C4-2B (cell line): ENCODE measurements at regions not wholly inside any gene's neighbourhood (a gene's known extent, or its start where the extent isn't known, plus 50 kb on each side); places are given as distances from the start of the nearest gene placed in this dataset.

Experiments used
- ZFX ChIP-seq: fragments of 450-650 bp; IDR thresholded peaks from 2 replicates; pipeline ENCODE4 v1.6.1; 2017
- TF ChIP-seq, protein P1 (sequence below): fragments of 450-650 bp; conservative IDR thresholded peaks from 2 replicates; pipeline ENCODE4 v1.5.1; 2017; ENCODE audit warnings: mild to moderate bottlenecking

DNA sequence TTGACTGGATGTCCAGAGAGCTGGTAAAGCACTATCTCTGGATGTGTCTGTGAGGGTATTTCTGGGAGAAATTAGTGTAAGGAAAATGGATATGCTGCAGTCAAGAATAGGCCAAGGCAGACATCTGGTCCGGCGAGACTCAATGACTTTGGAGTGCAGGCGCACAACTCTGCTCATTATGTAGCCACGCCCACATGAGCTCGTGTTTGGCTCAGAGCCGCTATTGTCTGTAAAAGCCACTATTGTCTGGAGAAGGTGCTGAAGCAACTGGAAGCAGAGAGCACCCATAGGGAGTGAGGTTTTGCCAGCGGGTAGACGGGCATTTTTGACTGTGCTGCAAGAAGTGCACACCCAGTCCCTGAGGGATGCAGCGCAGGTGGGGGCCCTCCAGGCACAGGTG lies 305.0 kb upstream of the POU3F2 start:
- TF ChIP-seq, protein P1, sequence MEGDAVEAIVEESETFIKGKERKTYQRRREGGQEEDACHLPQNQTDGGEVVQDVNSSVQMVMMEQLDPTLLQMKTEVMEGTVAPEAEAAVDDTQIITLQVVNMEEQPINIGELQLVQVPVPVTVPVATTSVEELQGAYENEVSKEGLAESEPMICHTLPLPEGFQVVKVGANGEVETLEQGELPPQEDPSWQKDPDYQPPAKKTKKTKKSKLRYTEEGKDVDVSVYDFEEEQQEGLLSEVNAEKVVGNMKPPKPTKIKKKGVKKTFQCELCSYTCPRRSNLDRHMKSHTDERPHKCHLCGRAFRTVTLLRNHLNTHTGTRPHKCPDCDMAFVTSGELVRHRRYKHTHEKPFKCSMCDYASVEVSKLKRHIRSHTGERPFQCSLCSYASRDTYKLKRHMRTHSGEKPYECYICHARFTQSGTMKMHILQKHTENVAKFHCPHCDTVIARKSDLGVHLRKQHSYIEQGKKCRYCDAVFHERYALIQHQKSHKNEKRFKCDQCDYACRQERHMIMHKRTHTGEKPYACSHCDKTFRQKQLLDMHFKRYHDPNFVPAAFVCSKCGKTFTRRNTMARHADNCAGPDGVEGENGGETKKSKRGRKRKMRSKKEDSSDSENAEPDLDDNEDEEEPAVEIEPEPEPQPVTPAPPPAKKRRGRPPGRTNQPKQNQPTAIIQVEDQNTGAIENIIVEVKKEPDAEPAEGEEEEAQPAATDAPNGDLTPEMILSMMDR: no peak
- TF ChIP-seq ZFX: no peak
